Keratinocyte (primary cell): ENCODE measurements at regions not wholly inside any gene's neighbourhood (a gene's known extent, or its start where the extent isn't known, plus 50 kb on each side); places are given as distances from the start of the nearest gene placed in this dataset.

Experiments used
- DNase-seq: peaks from one replicate; pipeline ENCODE4 v3.0.0-alpha.2; 2011; ENCODE audit warnings: low read depth, missing footprints, low spot score
- FAIRE-seq: peaks from 2 replicates; lab custom pipeline; 2011; peaks lifted over from hg19 to GRCh38; lab: Jason Lieb, UNC
- H2AFZ ChIP-seq: 2 replicates; pipeline ENCODE4 v1.6.0; 2012; ENCODE audit warnings: low read length, control low read depth, inconsistent platforms; ENCODE audit not compliant: control insufficient read depth
- H3K27ac ChIP-seq: 2 replicates; pipeline ENCODE4 v1.5.1; 2011; ENCODE audit warnings: low read length; ENCODE audit not compliant: control insufficient read depth, insufficient read depth
- H3K27me3 ChIP-seq: 3 replicates; pipeline ENCODE4 v1.6.0; 2011; ENCODE audit warnings: low read length; ENCODE audit not compliant: control insufficient read depth, insufficient read depth; ENCODE audit errors: extremely low read depth
- H3K36me3 ChIP-seq, 2 experiments: 2 replicates in 1 of 2; 3 replicates in 1 of 2; pipeline ENCODE4 v1.5.1; 2011; ENCODE audit warnings: low read length in 2 of 2, mild to moderate bottlenecking in 1 of 2; ENCODE audit not compliant: control insufficient read depth in 2 of 2, insufficient read depth in 2 of 2; ENCODE audit errors: extremely low read depth in 1 of 2
- H3K4me1 ChIP-seq: 3 replicates; pipeline ENCODE4 v1.5.1; 2011; ENCODE audit warnings: low read length; ENCODE audit not compliant: control insufficient read depth, insufficient read depth; ENCODE audit errors: extremely low read depth
- H3K4me2 ChIP-seq: 3 replicates; pipeline ENCODE4 v1.6.0; 2011; ENCODE audit warnings: low read depth, low read length; ENCODE audit not compliant: control insufficient read depth, insufficient read depth; ENCODE audit errors: extremely low read depth
- H3K4me3 ChIP-seq, 3 experiments: fragments of 200-600 bp in 1 of 3; sonication (generic) in 1 of 3; 2 replicates in 2 of 3; 3 replicates in 1 of 3; pipeline ENCODE4 v1.5.1; 2011 to 2016; ENCODE audit warnings: low read length in 3 of 3, mild to moderate bottlenecking in 3 of 3, control low read depth in 2 of 3, inconsistent platforms in 1 of 3, low read depth in 1 of 3, mixed read lengths in 1 of 3, mixed run types in 1 of 3, moderate library complexity in 1 of 3; ENCODE audit not compliant: control insufficient read depth in 2 of 3, insufficient read depth in 2 of 3; ENCODE audit errors: extremely low read depth in 1 of 3
- H3K79me2 ChIP-seq: 2 replicates; pipeline ENCODE4 v1.6.0; 2012; ENCODE audit warnings: low read length; ENCODE audit not compliant: control insufficient read depth, insufficient read depth
- H3K9ac ChIP-seq: 3 replicates; pipeline ENCODE4 v1.6.0; 2011; ENCODE audit warnings: low read length; ENCODE audit not compliant: control insufficient read depth, insufficient read depth; ENCODE audit errors: extremely low read depth
- H3K9me1 ChIP-seq: 3 replicates; pipeline ENCODE4 v1.6.0; 2011; ENCODE audit warnings: low read length; ENCODE audit not compliant: control insufficient read depth, insufficient read depth; ENCODE audit errors: extremely low read depth
- H3K9me3 ChIP-seq: 2 replicates; pipeline ENCODE4 v1.5.1; 2012; ENCODE audit warnings: low read depth, low read length; ENCODE audit not compliant: control insufficient read depth
- H4K20me1 ChIP-seq: 3 replicates; pipeline ENCODE4 v1.6.0; 2011; ENCODE audit warnings: low read length; ENCODE audit not compliant: control insufficient read depth, insufficient read depth; ENCODE audit errors: extremely low read depth
- CTCF ChIP-seq, 3 experiments: IDR thresholded peaks in 1 of 3; conservative IDR thresholded peaks in 1 of 3; optimal IDR thresholded peaks in 1 of 3; 2 replicates in 2 of 3; 3 replicates in 1 of 3; pipeline versions ENCODE3 to v1.5.1; 2011; ENCODE audit warnings: low read length in 3 of 3, mild to moderate bottlenecking in 3 of 3, moderate library complexity in 2 of 3, control low read depth in 1 of 3, inconsistent platforms in 1 of 3; ENCODE audit not compliant: insufficient read depth in 2 of 3; ENCODE audit errors: extremely low read depth in 1 of 3
- EZH2 ChIP-seq: IDR thresholded peaks from one replicate; pipeline ENCODE4 v1.6.1; 2012; ENCODE audit warnings: inconsistent platforms, mild to moderate bottlenecking, low read length, moderate library complexity
- dilution Hi-C: fragments of 300-500 bp; cut with MboI; formaldehyde crosslinking; loops from one replicate; pipeline ENCODE4 v1.7.0; 2020; ENCODE audit warnings: low sequenced_read_pairs; ENCODE audit not compliant: extremely low pct_ligation_motif_present

GRCh38 chr2:180258579-180258978, 251.5 kb upstream of the CWC22 start:
- Histone ChIP-seq H3K9ac (no peak overlapping the region), H3K4me3 (no peak overlapping the region), H3K27ac (no peak overlapping the region), H3K4me2 (no peak overlapping the region), H3K27me3 (no peaks in the 10 kb centered on the region), H4K20me1 (no peaks in the 10 kb centered on the region), H3K9me3 (no peaks in the 10 kb centered on the region), H2AFZ (no peak overlapping the region), H3K36me3 (no peaks in the 10 kb centered on the region), H3K9me1 (no peaks in the 10 kb centered on the region), H3K79me2 (no peaks in the 10 kb centered on the region), H3K4me1 (no peaks in the 10 kb centered on the region)
- FAIRE-seq (no peak), DNase-seq (no peak)
- dilution Hi-C loops: no loop called here
- TF ChIP-seq EZH2 (no peak), CTCF (optimal IDR thresholded peaks at IDR 0.05 in 1 of 3, IDR thresholded peaks at IDR 0.05 in 1 of 3, conservative IDR thresholded peaks at IDR 0.05 in 1 of 3; ENCODE audit: extremely low read depth in 1 of 3, insufficient read depth in 2 of 3, low read length in 3 of 3) (no peak)

- dilution Hi-C loops: no loop called here
- Histone ChIP-seq H3K27ac (no peak overlapping the region), H3K4me3 (no peak overlapping the region), H3K4me1 (no peaks in the 10 kb centered on the region), H3K9ac (no peak overlapping the region), H3K36me3 (no peaks in the 10 kb centered on the region), H3K79me2 (no peaks in the 10 kb centered on the region), H4K20me1 (no peaks in the 10 kb centered on the region), H3K9me1 (no peaks in the 10 kb centered on the region), H3K9me3 (no peaks in the 10 kb centered on the region), H3K4me2 (no peak overlapping the region), H2AFZ (no peak overlapping the region), H3K27me3 (no peaks in the 10 kb centered on the region)
- FAIRE-seq: no peak
- TF ChIP-seq EZH2: no peak
- no peak for DNase-seq
Observed at GRCh38 chr2:180258041-180258537, 251.0 kb upstream of the CWC22 start.

GRCh38 chr2:180257247-180257646, 250.2 kb upstream of the CWC22 start:
- no peak overlapping the region for H3K4me3 ChIP-seq
- FAIRE-seq (no peak), DNase-seq (no peak)
- H3K79me2 ChIP-seq: no peaks in the 10 kb centered on the region
- dilution Hi-C loops: no loop called here
- no peaks in the 10 kb centered on the region for H3K9me1 ChIP-seq
- H3K36me3 ChIP-seq: no peaks in the 10 kb centered on the region
- H3K9me3 ChIP-seq: no peaks in the 10 kb centered on the region
- no peak overlapping the region for H2AFZ ChIP-seq
- TF ChIP-seq CTCF (optimal IDR thresholded peaks at IDR 0.05 in 1 of 3, IDR thresholded peaks at IDR 0.05 in 1 of 3, conservative IDR thresholded peaks at IDR 0.05 in 1 of 3; ENCODE audit: extremely low read depth in 1 of 3, insufficient read depth in 2 of 3, low read length in 3 of 3) (no peak), EZH2 (no peak)
- no peak overlapping the region for H3K27ac ChIP-seq
- no peak overlapping the region for H3K9ac ChIP-seq
- no peaks in the 10 kb centered on the region for H3K4me1 ChIP-seq
- H3K27me3 ChIP-seq: no peaks in the 10 kb centered on the region
- H3K4me2 ChIP-seq: no peak overlapping the region
- no peaks in the 10 kb centered on the region for H4K20me1 ChIP-seq
